Prostate gland (tissue), 2 donors: ENCODE measurements at regions not wholly inside any gene's neighbourhood (a gene's known extent, or its start where the extent isn't known, plus 50 kb on each side); places are given as distances from the start of the nearest gene placed in this dataset.

ENCODE experiments used
- POLR2A ChIP-seq: fragments of 450-650 bp; IDR thresholded peaks from one replicate; pipeline ENCODE4 v1.6.1; 2016; ENCODE audit warnings: antibody characterized with exemption, mild to moderate bottlenecking
- POLR2AphosphoS5 ChIP-seq: sonication (generic); formaldehyde crosslinking; IDR thresholded peaks from one replicate; pipeline ENCODE4 v1.6.1; 2017; ENCODE audit warnings: antibody characterized with exemption
- TF ChIP-seq, protein P1 (sequence below), 4 experiments: fragments of 200-600 bp in 2 of 4; fragments of 450-650 bp in 2 of 4; sonication (generic) in 2 of 4; IDR thresholded peaks; 1 replicate in 3 of 4; 2 replicates in 1 of 4; pipeline ENCODE4 v1.5.1; 2016 to 2019; ENCODE audit warnings: antibody characterized with exemption in 4 of 4, mild to moderate bottlenecking in 2 of 4, moderate library complexity in 2 of 4

DNA sequence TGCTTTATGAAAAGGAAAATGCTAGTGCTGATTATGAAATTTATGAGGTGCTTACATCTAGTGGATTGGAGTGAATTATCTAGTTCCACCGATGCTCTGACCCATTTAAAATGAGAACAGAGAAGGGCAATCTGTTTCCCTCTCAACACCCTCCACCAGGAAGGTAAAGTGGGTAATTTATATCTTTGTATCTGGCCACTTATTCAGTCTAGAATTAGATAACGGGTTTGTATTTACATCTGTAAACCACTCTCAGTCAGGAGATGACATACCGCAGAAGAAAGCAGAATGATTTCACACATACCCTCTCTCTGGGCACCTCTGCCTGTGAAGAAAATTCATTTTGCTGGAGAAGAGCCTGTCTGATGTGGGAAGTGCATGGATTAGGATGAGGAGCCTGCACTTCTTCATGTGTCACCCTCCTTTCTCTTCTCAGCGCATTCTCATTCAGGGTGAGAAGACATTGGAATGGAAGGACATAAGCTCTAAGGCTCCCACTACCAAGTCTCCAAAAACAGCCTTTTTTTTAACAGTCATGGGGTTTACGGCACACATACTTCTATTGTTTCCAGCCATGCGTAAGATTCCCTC, 646.7 kb upstream of the SALL1 start:
- TF ChIP-seq, protein P1, sequence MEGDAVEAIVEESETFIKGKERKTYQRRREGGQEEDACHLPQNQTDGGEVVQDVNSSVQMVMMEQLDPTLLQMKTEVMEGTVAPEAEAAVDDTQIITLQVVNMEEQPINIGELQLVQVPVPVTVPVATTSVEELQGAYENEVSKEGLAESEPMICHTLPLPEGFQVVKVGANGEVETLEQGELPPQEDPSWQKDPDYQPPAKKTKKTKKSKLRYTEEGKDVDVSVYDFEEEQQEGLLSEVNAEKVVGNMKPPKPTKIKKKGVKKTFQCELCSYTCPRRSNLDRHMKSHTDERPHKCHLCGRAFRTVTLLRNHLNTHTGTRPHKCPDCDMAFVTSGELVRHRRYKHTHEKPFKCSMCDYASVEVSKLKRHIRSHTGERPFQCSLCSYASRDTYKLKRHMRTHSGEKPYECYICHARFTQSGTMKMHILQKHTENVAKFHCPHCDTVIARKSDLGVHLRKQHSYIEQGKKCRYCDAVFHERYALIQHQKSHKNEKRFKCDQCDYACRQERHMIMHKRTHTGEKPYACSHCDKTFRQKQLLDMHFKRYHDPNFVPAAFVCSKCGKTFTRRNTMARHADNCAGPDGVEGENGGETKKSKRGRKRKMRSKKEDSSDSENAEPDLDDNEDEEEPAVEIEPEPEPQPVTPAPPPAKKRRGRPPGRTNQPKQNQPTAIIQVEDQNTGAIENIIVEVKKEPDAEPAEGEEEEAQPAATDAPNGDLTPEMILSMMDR (IDR thresholded peaks at IDR 0.05) = no peak
- TF ChIP-seq POLR2A (no peak), POLR2AphosphoS5 (no peak)
